ENCODE measurements at regions not wholly inside any gene's neighbourhood (a gene's known extent, or its start where the extent isn't known, plus 50 kb on each side); places are given as distances from the start of the nearest gene placed in this dataset.
"Not testable (repeated sequence)": the region's sequence is repeated elsewhere in the genome, so short reads cannot be mapped to it uniquely, and the experiment has no call there.

- DNase-seq (ENCODE audit: low read depth): no peak
These were observed 594.8 kb downstream of the ZWINT start for GRCh38 chr10:55766212-55766611.

GRCh38 chr10:55750458-55750857 lies 610.6 kb downstream of the ZWINT start:
- no peak for DNase-seq (ENCODE audit: low read depth)

- DNase-seq (ENCODE audit: low read depth): no peak
These were observed 613.8 kb downstream of the ZWINT start for GRCh38 chr10:55747244-55747643.

GRCh38 chr10:55746002-55746401 lies 615.1 kb downstream of the ZWINT start:
- no peak for DNase-seq (ENCODE audit: low read depth)

- DNase-seq (ENCODE audit: low read depth): no peak
These were observed 618.6 kb downstream of the ZWINT start for GRCh38 chr10:55742487-55742886.

- not testable (repeated sequence) for DNase-seq (ENCODE audit: low read depth)
These were observed 620.3 kb downstream of the ZWINT start for GRCh38 chr10:55740767-55741166.

- no peak for DNase-seq (ENCODE audit: low read depth)
These were observed 620.9 kb downstream of the ZWINT start for GRCh38 chr10:55740110-55740509.

- DNase-seq (ENCODE audit: low read depth): no peak
These were observed 626.9 kb downstream of the ZWINT start for GRCh38 chr10:55734112-55734511.

GRCh38 chr10:55704950-55705349 lies 656.1 kb downstream of the ZWINT start:
- no peak for DNase-seq (ENCODE audit: low read depth)

- no peak for DNase-seq (ENCODE audit: low read depth)
These were observed 692.6 kb downstream of the ZWINT start for GRCh38 chr10:55668326-55668922.

GRCh38 chr10:55653531-55653930 lies 707.5 kb downstream of the ZWINT start:
- no peak for DNase-seq (ENCODE audit: low read depth)

GRCh38 chr10:55641601-55642000 lies 719.5 kb downstream of the ZWINT start:
- no peak for DNase-seq (ENCODE audit: low read depth)

GRCh38 chr10:55631071-55631654 lies 729.9 kb downstream of the ZWINT start:
- DNase-seq (ENCODE audit: low read depth): no peak

- no peak for DNase-seq (ENCODE audit: low read depth)
These were observed 730.5 kb downstream of the ZWINT start for GRCh38 chr10:55630491-55631056.

GRCh38 chr10:55629793-55630490 lies 731.1 kb downstream of the ZWINT start:
- DNase-seq (ENCODE audit: low read depth): no peak

GRCh38 chr10:55628260-55628701 lies 732.8 kb downstream of the ZWINT start:
- DNase-seq (ENCODE audit: low read depth): no peak

GRCh38 chr10:55627501-55628051 lies 733.5 kb downstream of the ZWINT start:
- no peak for DNase-seq (ENCODE audit: low read depth)

- DNase-seq (ENCODE audit: low read depth): not testable (repeated sequence)
These were observed 759.2 kb downstream of the ZWINT start for GRCh38 chr10:55601690-55602478.

GRCh38 chr10:55551603-55552002 lies 750.6 kb upstream of the PCDH15 start:
- DNase-seq (ENCODE audit: low read depth): no peak

GRCh38 chr10:55550236-55550635 lies 749.2 kb upstream of the PCDH15 start:
- DNase-seq (ENCODE audit: low read depth): no peak

GRCh38 chr10:55537497-55537896 lies 736.5 kb upstream of the PCDH15 start:
- not testable (repeated sequence) for DNase-seq (ENCODE audit: low read depth)

All from myocyte (in vitro differentiated cells).